DND-41 (cell line): ENCODE measurements at regions not wholly inside any gene's neighbourhood (a gene's known extent, or its start where the extent isn't known, plus 50 kb on each side); places are given as distances from the start of the nearest gene placed in this dataset.

Experiments
- ATAC-seq: fragments of 200-7000 bp; cut with Tn5 transposase; 3 replicates; pipeline ENCODE4 v1.9.1; 2021; ENCODE audit warnings: low read depth; ENCODE audit not compliant: insufficient read depth
- DNase-seq: peaks from one replicate; pipeline ENCODE4 v3.0.0-alpha.2; 2020
- H2AFZ ChIP-seq: 2 replicates; pipeline ENCODE4 v1.6.0; 2012; ENCODE audit warnings: low read depth, low read length
- H3K27ac ChIP-seq: 2 replicates; pipeline ENCODE4 v1.5.1; 2012; ENCODE audit warnings: low read length, inconsistent platforms
- H3K27me3 ChIP-seq: fragments of 200-600 bp; sonication (generic); 2 replicates; pipeline ENCODE4 v1.6.0; 2012; ENCODE audit warnings: low read length, mild to moderate bottlenecking, inconsistent platforms; ENCODE audit not compliant: insufficient read depth, poor library complexity
- H3K36me3 ChIP-seq: 2 replicates; pipeline ENCODE4 v1.5.1; 2012; ENCODE audit warnings: low read length, inconsistent platforms; ENCODE audit not compliant: insufficient read depth
- H3K4me1 ChIP-seq: 2 replicates; pipeline ENCODE4 v1.5.1; 2012; ENCODE audit warnings: mild to moderate bottlenecking, low read length; ENCODE audit not compliant: insufficient read depth
- H3K4me2 ChIP-seq: 2 replicates; pipeline ENCODE4 v1.6.0; 2012; ENCODE audit warnings: mild to moderate bottlenecking, moderate library complexity, low read length, inconsistent platforms; ENCODE audit not compliant: insufficient read depth
- H3K4me3 ChIP-seq, 2 experiments: fragments of 200-600 bp in 1 of 2; shearing (Covaris generic) in 1 of 2; 2 replicates each; pipeline ENCODE4 v1.5.1; 2012 to 2016; ENCODE audit warnings: inconsistent platforms in 2 of 2, low read length in 2 of 2, mild to moderate bottlenecking in 2 of 2, low read depth in 1 of 2, moderate library complexity in 1 of 2
- H3K79me2 ChIP-seq: 2 replicates; pipeline ENCODE4 v1.6.0; 2012; ENCODE audit warnings: low read length, inconsistent platforms; ENCODE audit not compliant: insufficient read depth
- H3K9ac ChIP-seq: 2 replicates; pipeline ENCODE4 v1.6.0; 2012; ENCODE audit warnings: low read depth, mild to moderate bottlenecking, inconsistent platforms, low read length, moderate library complexity
- H3K9me3 ChIP-seq: 2 replicates; pipeline ENCODE4 v1.5.1; 2012; ENCODE audit warnings: low read length, moderate library complexity, mild to moderate bottlenecking, inconsistent platforms; ENCODE audit not compliant: insufficient read depth, severe bottlenecking
- H4K20me1 ChIP-seq: 2 replicates; pipeline ENCODE4 v1.6.0; 2012; ENCODE audit warnings: low read length; ENCODE audit not compliant: insufficient read depth
- EZH2 ChIP-seq: IDR thresholded peaks from 3 replicates; pipeline ENCODE4 v1.6.1; 2012; ENCODE audit warnings: borderline replicate concordance, low read depth, mild to moderate bottlenecking, moderate library complexity, low read length, inconsistent platforms; ENCODE audit not compliant: severe bottlenecking
- TF ChIP-seq, protein P1 (sequence below): IDR thresholded peaks from 2 replicates; pipeline ENCODE4 v1.5.1; 2012; ENCODE audit warnings: borderline replicate concordance, low read length, moderate library complexity, mild to moderate bottlenecking; ENCODE audit not compliant: poor library complexity, severe bottlenecking; ENCODE audit errors: extremely low read depth

DNA sequence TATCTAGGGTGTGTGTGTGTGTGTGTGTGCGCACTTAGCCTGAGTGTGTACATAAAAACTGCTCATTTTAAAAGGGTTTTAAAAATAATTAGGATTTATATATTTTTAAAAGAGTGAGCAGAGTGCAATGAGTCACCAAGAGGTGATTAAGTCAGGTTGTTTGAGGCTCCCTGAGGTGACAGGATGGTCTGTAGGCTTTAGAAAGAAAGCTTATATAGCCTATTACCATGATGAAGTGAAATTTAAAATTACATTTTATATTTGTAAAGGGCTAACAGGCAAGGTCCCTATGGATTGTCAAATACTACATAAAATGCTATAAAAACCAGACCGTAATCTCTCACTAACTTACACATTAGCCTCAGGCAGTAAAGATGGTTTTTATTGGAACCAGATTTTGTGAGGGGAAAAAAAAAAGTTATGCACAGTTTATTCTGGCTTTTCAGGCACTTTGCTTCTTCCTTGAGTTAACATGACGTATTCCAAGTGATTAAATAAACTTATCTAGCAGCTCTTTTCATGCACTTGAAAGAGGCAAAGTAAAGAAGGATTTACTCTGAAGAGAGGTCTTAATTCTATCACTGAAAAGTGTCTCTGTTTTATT lies 711.7 kb upstream of the PTBP2 start:
- Histone ChIP-seq H3K4me3 (no peak overlapping the region), H3K79me2 (no peaks in the 10 kb centered on the region)
- no peak for DNase-seq

DNA sequence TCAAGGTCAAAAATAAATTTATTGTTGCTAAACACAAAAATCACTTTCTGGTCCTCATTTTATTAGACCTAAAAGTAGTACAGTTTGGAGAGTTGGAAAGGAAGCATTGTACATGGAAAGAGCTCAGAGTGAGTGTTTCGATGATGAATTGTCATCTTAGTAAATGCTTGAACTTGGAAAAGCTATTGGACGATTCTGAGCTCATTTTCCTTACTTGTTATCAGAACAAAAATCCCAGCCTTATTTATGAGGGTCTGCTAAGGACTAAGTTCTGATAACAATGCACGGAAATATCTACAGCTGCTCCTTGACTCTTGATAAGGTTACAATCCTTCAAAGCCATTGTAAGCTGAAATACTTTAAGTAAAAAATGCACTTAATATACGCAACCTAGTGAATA lies 710.0 kb upstream of the PTBP2 start:
- Histone ChIP-seq H3K27ac (no peak overlapping the region), H3K4me1 (no peaks in the 10 kb centered on the region), H3K9ac (no peak overlapping the region), H3K27me3 (no peaks in the 10 kb centered on the region), H3K36me3 (no peaks in the 10 kb centered on the region), H3K9me3 (no peaks in the 10 kb centered on the region), H4K20me1 (no peaks in the 10 kb centered on the region), H3K4me3 (no peak overlapping the region), H2AFZ (no peak overlapping the region), H3K79me2 (no peaks in the 10 kb centered on the region), H3K4me2 (no peak overlapping the region)
- ATAC-seq, result no peak
- no peak for TF ChIP-seq EZH2
- TF ChIP-seq, protein P1, sequence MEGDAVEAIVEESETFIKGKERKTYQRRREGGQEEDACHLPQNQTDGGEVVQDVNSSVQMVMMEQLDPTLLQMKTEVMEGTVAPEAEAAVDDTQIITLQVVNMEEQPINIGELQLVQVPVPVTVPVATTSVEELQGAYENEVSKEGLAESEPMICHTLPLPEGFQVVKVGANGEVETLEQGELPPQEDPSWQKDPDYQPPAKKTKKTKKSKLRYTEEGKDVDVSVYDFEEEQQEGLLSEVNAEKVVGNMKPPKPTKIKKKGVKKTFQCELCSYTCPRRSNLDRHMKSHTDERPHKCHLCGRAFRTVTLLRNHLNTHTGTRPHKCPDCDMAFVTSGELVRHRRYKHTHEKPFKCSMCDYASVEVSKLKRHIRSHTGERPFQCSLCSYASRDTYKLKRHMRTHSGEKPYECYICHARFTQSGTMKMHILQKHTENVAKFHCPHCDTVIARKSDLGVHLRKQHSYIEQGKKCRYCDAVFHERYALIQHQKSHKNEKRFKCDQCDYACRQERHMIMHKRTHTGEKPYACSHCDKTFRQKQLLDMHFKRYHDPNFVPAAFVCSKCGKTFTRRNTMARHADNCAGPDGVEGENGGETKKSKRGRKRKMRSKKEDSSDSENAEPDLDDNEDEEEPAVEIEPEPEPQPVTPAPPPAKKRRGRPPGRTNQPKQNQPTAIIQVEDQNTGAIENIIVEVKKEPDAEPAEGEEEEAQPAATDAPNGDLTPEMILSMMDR, result no peak
- no peak for DNase-seq

More for the DNA sequence above, 711.7 kb upstream of the PTBP2 start:
- H3K27ac ChIP-seq, result no peak overlapping the region
- H4K20me1 ChIP-seq, result no peaks in the 10 kb centered on the region
- no peaks in the 10 kb centered on the region for H3K36me3 ChIP-seq
- TF ChIP-seq EZH2, result no peak
- TF ChIP-seq, protein P1, result no peak
- no peak for ATAC-seq
- H3K9ac ChIP-seq, result no peak overlapping the region
- no peak overlapping the region for H2AFZ ChIP-seq
- no peak overlapping the region for H3K4me2 ChIP-seq
- H3K27me3 ChIP-seq, result no peaks in the 10 kb centered on the region
- no peaks in the 10 kb centered on the region for H3K9me3 ChIP-seq
- H3K4me1 ChIP-seq, result no peaks in the 10 kb centered on the region

DNA sequence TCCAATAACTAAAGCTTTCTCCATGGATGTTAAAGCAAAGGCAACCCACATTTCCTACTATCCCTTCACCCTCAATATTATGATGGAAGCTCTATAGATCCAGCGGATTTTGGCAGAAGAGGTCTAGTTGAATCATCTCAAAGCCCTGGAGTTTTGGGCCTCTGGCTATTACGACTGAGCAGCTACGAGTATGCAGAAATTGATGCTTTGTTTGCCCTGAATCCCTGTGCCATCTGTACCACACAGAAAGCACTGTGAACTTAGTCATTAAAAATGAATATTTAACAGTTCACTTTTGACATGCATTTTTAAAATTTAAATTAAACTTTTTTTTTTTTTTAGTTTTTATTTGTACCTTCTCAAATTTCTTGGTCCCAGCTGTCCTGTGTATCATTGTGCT lies 705.4 kb upstream of the PTBP2 start:
- Histone ChIP-seq H3K4me3 (no peak overlapping the region), H3K79me2 (no peaks in the 10 kb centered on the region), H3K9me3 (no peaks in the 10 kb centered on the region), H3K4me2 (no peak overlapping the region), H3K9ac (no peak overlapping the region), H2AFZ (no peak overlapping the region), H3K36me3 (no peaks in the 10 kb centered on the region), H4K20me1 (no peaks in the 10 kb centered on the region), H3K27ac (no peak overlapping the region), H3K27me3 (no peaks in the 10 kb centered on the region), H3K4me1 (no peaks in the 10 kb centered on the region)
- ATAC-seq (no peak), DNase-seq (no peak)
- TF ChIP-seq, protein P1, result no peak
- TF ChIP-seq EZH2, result no peak

DNA sequence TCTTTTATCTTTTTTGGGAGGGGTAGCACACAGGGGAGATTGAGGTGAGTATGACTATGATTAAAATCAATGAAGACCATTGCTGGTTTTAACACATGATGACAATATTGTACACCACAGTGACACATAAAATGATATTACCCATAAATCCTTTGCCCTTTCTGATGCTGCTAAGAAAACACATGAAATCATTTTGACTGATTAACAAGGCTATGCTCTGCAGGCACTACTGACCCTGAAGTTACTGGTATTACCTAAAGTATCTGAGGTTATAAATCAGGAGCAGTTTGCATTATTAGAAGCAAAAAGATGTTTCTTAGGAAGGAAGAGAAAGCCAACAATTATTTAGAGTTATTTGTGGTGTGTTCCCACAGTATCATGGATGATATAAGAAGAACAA lies 701.2 kb upstream of the PTBP2 start:
- Histone ChIP-seq H3K4me2 (no peak overlapping the region), H3K27me3 (no peaks in the 10 kb centered on the region), H3K9me3 (no peaks in the 10 kb centered on the region), H3K27ac (no peak overlapping the region), H3K9ac (no peak overlapping the region), H4K20me1 (no peaks in the 10 kb centered on the region), H2AFZ (no peak overlapping the region), H3K79me2 (no peaks in the 10 kb centered on the region), H3K4me3 (no peak overlapping the region), H3K36me3 (no peaks in the 10 kb centered on the region), H3K4me1 (no peaks in the 10 kb centered on the region)
- TF ChIP-seq, protein P1, result no peak
- TF ChIP-seq EZH2, result no peak
- DNase-seq (no peak), ATAC-seq (no peak)
